ENCODE measurements at regions not wholly inside any gene's neighbourhood (a gene's known extent, or its start where the extent isn't known, plus 50 kb on each side); places are given as distances from the start of the nearest gene placed in this dataset.

DNA sequence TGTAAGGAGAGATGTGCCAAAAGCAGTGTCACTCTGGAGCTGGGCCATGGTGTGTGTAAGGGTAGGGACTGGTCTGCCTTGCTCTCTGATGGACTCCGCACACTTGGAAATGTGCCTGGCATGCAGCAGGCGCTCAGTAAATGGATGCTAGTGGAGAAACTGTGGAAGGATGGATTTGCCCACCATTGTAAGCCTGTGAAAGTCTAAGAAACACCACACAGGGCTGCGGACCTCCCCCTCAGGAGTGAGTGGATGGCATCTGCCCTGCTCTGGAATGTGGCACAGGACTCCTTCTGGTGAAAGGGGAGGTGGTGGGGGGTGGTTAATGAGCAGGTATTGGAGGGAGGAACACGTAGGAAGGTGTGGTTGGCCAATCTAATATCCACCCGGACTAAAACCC lies 62.2 kb upstream of the ACAN start:
- Histone ChIP-seq H3K9me3 (ENCODE audit: insufficient read depth, low read depth) (no peaks in the 10 kb centered on the region), H3K9me2 (ENCODE audit: insufficient read depth) (no peaks in the 10 kb centered on the region), H3K79me2 (ENCODE audit: low read depth) (no peaks in the 10 kb centered on the region), H3K36me3 (ENCODE audit: low read depth) (no peaks in the 10 kb centered on the region), H3K4me1 (replicated peaks; ENCODE audit: insufficient read depth) (no peaks in the 10 kb centered on the region), H4K20me1 (ENCODE audit: insufficient read depth) (no peaks in the 10 kb centered on the region), H3K27ac (no peak overlapping the region), H3K4me2 (no peak overlapping the region), H3K27me3 (ENCODE audit: insufficient read depth, low read depth) (peaks cover 70% of the 10 kb centered on the region), H2AFZ (no peak overlapping the region), H3F3A (ENCODE audit: insufficient read depth, low read depth) (no peaks in the 10 kb centered on the region), H3K4me3 (no peak overlapping the region)
- TF ChIP-seq, protein P1, sequence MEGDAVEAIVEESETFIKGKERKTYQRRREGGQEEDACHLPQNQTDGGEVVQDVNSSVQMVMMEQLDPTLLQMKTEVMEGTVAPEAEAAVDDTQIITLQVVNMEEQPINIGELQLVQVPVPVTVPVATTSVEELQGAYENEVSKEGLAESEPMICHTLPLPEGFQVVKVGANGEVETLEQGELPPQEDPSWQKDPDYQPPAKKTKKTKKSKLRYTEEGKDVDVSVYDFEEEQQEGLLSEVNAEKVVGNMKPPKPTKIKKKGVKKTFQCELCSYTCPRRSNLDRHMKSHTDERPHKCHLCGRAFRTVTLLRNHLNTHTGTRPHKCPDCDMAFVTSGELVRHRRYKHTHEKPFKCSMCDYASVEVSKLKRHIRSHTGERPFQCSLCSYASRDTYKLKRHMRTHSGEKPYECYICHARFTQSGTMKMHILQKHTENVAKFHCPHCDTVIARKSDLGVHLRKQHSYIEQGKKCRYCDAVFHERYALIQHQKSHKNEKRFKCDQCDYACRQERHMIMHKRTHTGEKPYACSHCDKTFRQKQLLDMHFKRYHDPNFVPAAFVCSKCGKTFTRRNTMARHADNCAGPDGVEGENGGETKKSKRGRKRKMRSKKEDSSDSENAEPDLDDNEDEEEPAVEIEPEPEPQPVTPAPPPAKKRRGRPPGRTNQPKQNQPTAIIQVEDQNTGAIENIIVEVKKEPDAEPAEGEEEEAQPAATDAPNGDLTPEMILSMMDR (conservative IDR thresholded peaks at IDR 0.05): no peak
- TF ChIP-seq EZH2 (IDR thresholded peaks at IDR 0.05; ENCODE audit: low read depth): no peak
- ChIA-PET CTCF (no interaction called here), POLR2A (ENCODE audit: unreplicated experiment) (no interaction called here)
- no TSS peak for BruUV-seq (replicated peaks)
- no peak for DNase-seq
- intact Hi-C loops (cut with micrococcal nuclease; ENCODE audit: unreplicated experiment): no loop called here

DNA sequence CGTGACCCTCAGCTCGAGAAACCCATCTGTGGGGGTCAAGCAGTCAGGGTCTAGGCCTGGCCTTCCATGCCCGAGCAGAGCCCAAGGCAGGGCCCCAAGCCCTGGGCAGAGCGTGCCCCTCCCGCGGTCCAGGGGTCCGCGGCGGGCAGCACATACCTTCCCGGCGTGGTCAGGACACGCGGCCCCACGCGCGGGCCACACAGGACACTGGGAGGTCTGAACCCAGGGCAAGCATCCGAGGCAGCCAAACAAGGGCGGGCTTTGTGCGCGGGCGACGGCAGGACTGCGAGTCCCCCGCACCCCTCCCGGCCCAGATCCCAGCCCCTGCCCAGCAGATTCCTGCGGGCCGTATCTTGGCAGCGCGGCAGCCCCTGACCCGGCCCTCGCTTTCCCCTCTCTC lies 61.6 kb upstream of the ACAN start:
- POLR2A ChIA-PET (ENCODE audit: unreplicated experiment): no interaction called here
- Histone ChIP-seq H3K27me3 (ENCODE audit: insufficient read depth, low read depth) (peaks cover 70% of the 10 kb centered on the region), H3F3A (ENCODE audit: insufficient read depth, low read depth) (no peaks in the 10 kb centered on the region), H3K36me3 (ENCODE audit: low read depth) (no peaks in the 10 kb centered on the region), H2AFZ (no peak overlapping the region), H3K4me1 (replicated peaks; ENCODE audit: insufficient read depth) (no peaks in the 10 kb centered on the region), H3K9me3 (ENCODE audit: insufficient read depth, low read depth) (no peaks in the 10 kb centered on the region), H3K79me2 (ENCODE audit: low read depth) (no peaks in the 10 kb centered on the region), H3K4me2 (no peak overlapping the region), H3K27ac (no peak overlapping the region), H3K4me3 (no peak overlapping the region), H3K9me2 (ENCODE audit: insufficient read depth) (no peaks in the 10 kb centered on the region), H4K20me1 (ENCODE audit: insufficient read depth) (no peaks in the 10 kb centered on the region)
- DNase-seq: no peak
- intact Hi-C loops (cut with micrococcal nuclease; ENCODE audit: unreplicated experiment): no loop called here
- BruUV-seq (replicated peaks): no TSS peak
- CTCF ChIA-PET: no interaction called here
- no peak for TF ChIP-seq EZH2 (IDR thresholded peaks at IDR 0.05; ENCODE audit: low read depth)
- TF ChIP-seq, protein P1 (conservative IDR thresholded peaks at IDR 0.05): no peak

GRCh38 chr15:88742161-88742560 lies 61.1 kb upstream of the ACAN start:
- POLR2A ChIA-PET (ENCODE audit: unreplicated experiment): no interaction called here
- Histone ChIP-seq H3K27me3 (ENCODE audit: insufficient read depth, low read depth) (peaks cover 65% of the 10 kb centered on the region), H3K79me2 (ENCODE audit: low read depth) (no peaks in the 10 kb centered on the region), H3K9me3 (ENCODE audit: insufficient read depth, low read depth) (no peaks in the 10 kb centered on the region), H3K27ac (no peak overlapping the region), H3K4me1 (replicated peaks; ENCODE audit: insufficient read depth) (no peaks in the 10 kb centered on the region), H2AFZ (no peak overlapping the region), H3K4me3 (no peak overlapping the region), H3K4me2 (no peak overlapping the region), H4K20me1 (ENCODE audit: insufficient read depth) (no peaks in the 10 kb centered on the region), H3F3A (ENCODE audit: insufficient read depth, low read depth) (no peaks in the 10 kb centered on the region), H3K36me3 (ENCODE audit: low read depth) (no peaks in the 10 kb centered on the region), H3K9me2 (ENCODE audit: insufficient read depth) (no peaks in the 10 kb centered on the region)
- TF ChIP-seq EZH2 (IDR thresholded peaks at IDR 0.05; ENCODE audit: low read depth): no peak
- TF ChIP-seq, protein P1 (conservative IDR thresholded peaks at IDR 0.05): no peak
- no TSS peak for BruUV-seq (replicated peaks)
- DNase-seq: no peak
- CTCF ChIA-PET: interaction anchor here (0.6 kb wide), 1 partner anchor 15 kb away, joined by 8 read pairs; no protein-coding TSS in a partner anchor
- intact Hi-C loops (cut with micrococcal nuclease; ENCODE audit: unreplicated experiment): no loop called here
